Naive thymus-derived CD4-positive, alpha-beta T cell (primary cell): ENCODE measurements at regions not wholly inside any gene's neighbourhood (a gene's known extent, or its start where the extent isn't known, plus 50 kb on each side); places are given as distances from the start of the nearest gene placed in this dataset.

Experiments used
- ATAC-seq: fragments of 150-1000 bp; cut with Tn5 transposase; 2 replicates; pipeline ENCODE4 v1.10.0; 2021; ENCODE audit warnings: mild to moderate bottlenecking, moderate library complexity
- CTCF ChIA-PET: fragments of 350-600 bp; sonication (Branson Sonifier 250); formaldehyde crosslinking; loops from one replicate; lab custom pipeline; 2021; ENCODE audit warnings: antibody characterized with exemption; lab: Charles Lee
- POLR2A ChIA-PET: fragments of 350-600 bp; sonication (Branson Sonifier 250); formaldehyde crosslinking; loops from one replicate; lab custom pipeline; 2021; ENCODE audit warnings: antibody characterized with exemption, inconsistent platforms; lab: Charles Lee
- DNase-seq, 9 donors: peaks; one replicate each; pipeline versions ENCODE4 v3.0.0 to v3.0.0-alpha.2; 2020 to 2022; ENCODE audit warnings: mixed read lengths in 1 of 9
- H3K27ac ChIP-seq: one replicate; pipeline ENCODE4 v1.7.0; 2013; ENCODE audit warnings: mild to moderate bottlenecking, low read depth, low read length, moderate library complexity
- H3K27me3 ChIP-seq, 2 donors: one replicate each; pipeline ENCODE4 v1.7.0; 2013; ENCODE audit warnings: low read length in 2 of 2, mild to moderate bottlenecking in 2 of 2, moderate library complexity in 2 of 2; ENCODE audit not compliant: control insufficient read depth in 2 of 2, insufficient read depth in 2 of 2
- H3K36me3 ChIP-seq, 3 experiments: 1 replicate in 2 of 3; 2 replicates in 1 of 3; pipeline ENCODE4 v1.7.0; 2013; ENCODE audit warnings: low read length in 3 of 3, mild to moderate bottlenecking in 3 of 3, moderate library complexity in 1 of 3; ENCODE audit not compliant: insufficient read depth in 3 of 3, control insufficient read depth in 2 of 3
- H3K4me1 ChIP-seq, 2 donors: one replicate each; pipeline ENCODE4 v1.7.0; 2013; ENCODE audit warnings: low read length in 2 of 2, mild to moderate bottlenecking in 2 of 2, moderate library complexity in 1 of 2; ENCODE audit not compliant: control insufficient read depth in 2 of 2, insufficient read depth in 2 of 2
- H3K4me3 ChIP-seq: 2 replicates; pipeline ENCODE4 v1.7.0; 2013; ENCODE audit warnings: mild to moderate bottlenecking, low read length
- H3K9me3 ChIP-seq, 3 experiments: 1 replicate in 2 of 3; 2 replicates in 1 of 3; pipeline ENCODE4 v1.7.0; 2013; ENCODE audit warnings: low read length in 3 of 3; ENCODE audit not compliant: control insufficient read depth in 2 of 3
- H3K27ac Mint-ChIP-seq, 9 donors: one replicate each; pipeline ENCODE4 v1.8.0; 2020 to 2022; ENCODE audit warnings: mixed read lengths in 9 of 9, mild to moderate bottlenecking in 8 of 9, moderate library complexity in 5 of 9, inconsistent platforms in 2 of 9
- H3K27me3 Mint-ChIP-seq, 5 donors: one replicate each; pipeline ENCODE4 v1.8.0; 2021 to 2022; ENCODE audit warnings: mixed read lengths in 5 of 5, mild to moderate bottlenecking in 1 of 5
- H3K36me3 Mint-ChIP-seq, 5 donors: one replicate each; pipeline ENCODE4 v1.8.0; 2020 to 2022; ENCODE audit warnings: mixed read lengths in 5 of 5, mild to moderate bottlenecking in 3 of 5, inconsistent platforms in 1 of 5
- H3K4me1 Mint-ChIP-seq, 7 donors: one replicate each; pipeline ENCODE4 v1.8.0; 2020 to 2022; ENCODE audit warnings: mixed read lengths in 7 of 7, mild to moderate bottlenecking in 3 of 7, inconsistent platforms in 1 of 7
- H3K4me3 Mint-ChIP-seq, 10 donors: one replicate each; pipeline ENCODE4 v1.8.0; 2020 to 2022; ENCODE audit warnings: mild to moderate bottlenecking in 10 of 10, mixed read lengths in 10 of 10, moderate library complexity in 6 of 10, inconsistent platforms in 2 of 10
- H3K9me3 Mint-ChIP-seq, 11 donors: one replicate each; pipeline ENCODE4 v1.8.0; 2020 to 2022; ENCODE audit warnings: mixed read lengths in 11 of 11, mild to moderate bottlenecking in 4 of 11, inconsistent platforms in 1 of 11, moderate library complexity in 1 of 11
- intact Hi-C, 2 donors: fragments of 100-400 bp; cut with micrococcal nuclease; formaldehyde crosslinking; loops; one replicate each; pipeline ENCODE4 v1.15.1; 2023

DNA sequence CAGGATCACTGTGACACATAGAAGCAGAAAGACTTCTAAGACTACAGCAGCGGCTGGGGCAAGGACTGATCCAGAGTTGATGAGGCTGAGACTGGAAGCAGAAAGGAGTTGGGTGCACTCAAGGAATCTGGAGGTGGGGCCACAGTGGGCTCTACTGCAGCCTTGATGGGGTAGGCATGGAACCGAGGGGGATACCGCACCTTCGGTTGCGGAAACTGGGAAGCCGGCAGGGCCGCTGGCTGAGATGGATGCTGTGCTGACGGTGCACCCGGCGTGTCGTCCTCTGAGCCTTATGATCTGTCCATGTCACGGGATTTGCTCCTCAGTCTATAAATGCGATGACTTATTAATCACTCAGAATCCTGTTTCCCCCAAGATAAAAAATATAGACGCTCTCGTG lies 473.5 kb upstream of the MYT1L start:
- ChIA-PET CTCF (no interaction called here), POLR2A (no interaction called here)
- no peaks in the 10 kb centered on the region for H3K36me3 Mint-ChIP-seq
- no peak overlapping the region for H3K4me3 Mint-ChIP-seq
- peaks cover 0 to 23% (median 5%) of the 10 kb centered on the region in 5 donors for H3K27me3 Mint-ChIP-seq
- no peak overlapping the region for H3K27ac Mint-ChIP-seq
- no peaks in the 10 kb centered on the region for H3K4me1 ChIP-seq
- DNase-seq (no peak), ATAC-seq (no peak)
- no peaks in the 10 kb centered on the region for H3K27me3 ChIP-seq
- no peaks in the 10 kb centered on the region for H3K4me1 Mint-ChIP-seq
- intact Hi-C loops, result no loop called here
- no peaks in the 10 kb centered on the region for H3K36me3 ChIP-seq
- H3K4me3 ChIP-seq, result no peak overlapping the region
- no peaks in the 10 kb centered on the region for H3K9me3 ChIP-seq
- no peak overlapping the region for H3K27ac ChIP-seq
- H3K9me3 Mint-ChIP-seq, result peaks cover 0 to 11% (median 3%) of the 10 kb centered on the region in 11 donors

DNA sequence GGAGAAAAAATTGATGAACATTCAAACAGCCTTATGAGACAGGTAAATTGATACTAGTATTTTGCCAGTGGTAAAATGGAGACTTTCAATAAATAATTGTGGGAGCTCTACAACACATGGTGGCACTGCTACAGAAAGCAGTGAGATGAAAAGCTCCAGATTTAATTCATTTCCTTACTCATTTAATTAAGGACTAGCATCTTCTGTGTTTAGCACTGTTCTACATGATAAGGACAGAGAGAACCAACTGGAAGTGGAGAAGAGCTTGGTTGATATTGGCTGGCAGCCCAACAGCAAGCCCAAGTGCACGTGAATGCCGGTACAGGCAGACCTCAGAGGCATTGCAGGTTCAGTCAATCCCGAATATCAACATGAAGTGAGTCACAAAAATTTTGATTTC lies 470.4 kb upstream of the MYT1L start:
- Mint-ChIP-seq H3K27me3 (peaks cover 0 to 20% (median 8%) of the 10 kb centered on the region in 5 donors), H3K4me1 (no peaks in the 10 kb centered on the region), H3K36me3 (no peaks in the 10 kb centered on the region), H3K9me3 (peaks cover 0 to 11% (median 2%) of the 10 kb centered on the region in 11 donors), H3K4me3 (no peak overlapping the region), H3K27ac (no peak overlapping the region)
- Histone ChIP-seq H3K27ac (no peak overlapping the region), H3K4me3 (no peak overlapping the region), H3K9me3 (no peaks in the 10 kb centered on the region), H3K4me1 (no peaks in the 10 kb centered on the region), H3K36me3 (no peaks in the 10 kb centered on the region), H3K27me3 (no peaks in the 10 kb centered on the region)
- ATAC-seq (no peak), DNase-seq (no peak)
- CTCF ChIA-PET, result no interaction called here
- intact Hi-C loops, result no loop called here
- POLR2A ChIA-PET, result no interaction called here

DNA sequence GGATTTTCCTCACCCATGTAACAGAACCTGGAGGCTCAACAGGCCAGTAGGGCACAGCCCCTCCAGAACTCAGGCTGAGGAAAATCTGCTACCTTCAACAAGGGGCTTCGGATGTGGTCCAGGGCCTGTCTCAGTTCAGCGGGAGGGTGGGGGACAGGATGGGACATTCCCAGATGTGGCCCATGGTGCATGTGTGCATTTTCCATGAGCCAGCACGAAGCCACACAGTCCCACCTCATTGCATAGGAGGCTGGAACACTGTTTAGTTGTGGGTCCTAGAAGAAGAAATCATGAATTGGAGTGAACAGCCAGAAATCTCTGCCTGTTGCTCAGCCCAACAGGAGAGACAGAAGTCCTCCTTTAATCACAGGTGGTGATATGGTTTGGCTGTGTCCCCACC lies 469.6 kb upstream of the MYT1L start:
- no peak overlapping the region for H3K4me3 ChIP-seq
- no peaks in the 10 kb centered on the region for H3K36me3 Mint-ChIP-seq
- no peak overlapping the region for H3K4me3 Mint-ChIP-seq
- ChIA-PET CTCF (no interaction called here), POLR2A (no interaction called here)
- peaks cover 0 to 22% (median 6%) of the 10 kb centered on the region in 5 donors for H3K27me3 Mint-ChIP-seq
- H3K27ac Mint-ChIP-seq, result no peak overlapping the region
- no peaks in the 10 kb centered on the region for H3K36me3 ChIP-seq
- intact Hi-C loops, result no loop called here
- no peak overlapping the region for H3K27ac ChIP-seq
- DNase-seq (no peak), ATAC-seq (no peak)
- H3K4me1 ChIP-seq, result no peaks in the 10 kb centered on the region
- H3K9me3 ChIP-seq, result no peaks in the 10 kb centered on the region
- no peaks in the 10 kb centered on the region for H3K27me3 ChIP-seq
- H3K4me1 Mint-ChIP-seq, result no peaks in the 10 kb centered on the region
- H3K9me3 Mint-ChIP-seq, result peaks cover 0 to 11% (median 2%) of the 10 kb centered on the region in 11 donors

DNA sequence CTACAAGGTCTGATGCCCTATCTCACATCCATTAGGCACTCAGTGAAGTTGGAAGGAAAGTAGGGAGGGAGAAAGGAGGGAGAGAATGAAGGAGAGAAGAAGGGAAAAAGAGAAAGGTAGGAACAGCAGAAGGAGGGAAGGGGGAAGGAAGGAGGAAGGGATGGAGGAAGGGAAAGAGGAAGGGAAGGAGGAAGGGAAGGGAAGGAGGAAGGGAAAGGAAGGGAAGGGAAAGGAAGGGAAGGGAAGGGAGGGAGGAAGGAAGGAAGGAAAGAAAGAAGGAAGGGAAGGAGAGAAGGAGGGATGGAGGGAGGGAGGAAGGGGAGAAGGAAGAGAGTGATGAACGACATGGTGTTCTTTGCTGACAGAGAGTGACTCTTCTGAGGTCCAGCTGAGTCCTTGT lies 468.9 kb upstream of the MYT1L start:
- H3K4me1 ChIP-seq, result no peaks in the 10 kb centered on the region
- Mint-ChIP-seq H3K9me3 (peaks cover 0 to 11% (median 2%) of the 10 kb centered on the region in 11 donors), H3K4me1 (no peaks in the 10 kb centered on the region), H3K36me3 (no peaks in the 10 kb centered on the region), H3K27me3 (peaks cover 0 to 16% (median 4%) of the 10 kb centered on the region in 5 donors), H3K4me3 (no peak overlapping the region), H3K27ac (no peak overlapping the region)
- H3K36me3 ChIP-seq, result no peaks in the 10 kb centered on the region
- no peak overlapping the region for H3K27ac ChIP-seq
- H3K27me3 ChIP-seq, result no peaks in the 10 kb centered on the region
- CTCF ChIA-PET, result no interaction called here
- no peaks in the 10 kb centered on the region for H3K9me3 ChIP-seq
- intact Hi-C loops, result no loop called here
- POLR2A ChIA-PET, result no interaction called here
- H3K4me3 ChIP-seq, result no peak overlapping the region
- DNase-seq, result no peak
- ATAC-seq, result no peak

DNA sequence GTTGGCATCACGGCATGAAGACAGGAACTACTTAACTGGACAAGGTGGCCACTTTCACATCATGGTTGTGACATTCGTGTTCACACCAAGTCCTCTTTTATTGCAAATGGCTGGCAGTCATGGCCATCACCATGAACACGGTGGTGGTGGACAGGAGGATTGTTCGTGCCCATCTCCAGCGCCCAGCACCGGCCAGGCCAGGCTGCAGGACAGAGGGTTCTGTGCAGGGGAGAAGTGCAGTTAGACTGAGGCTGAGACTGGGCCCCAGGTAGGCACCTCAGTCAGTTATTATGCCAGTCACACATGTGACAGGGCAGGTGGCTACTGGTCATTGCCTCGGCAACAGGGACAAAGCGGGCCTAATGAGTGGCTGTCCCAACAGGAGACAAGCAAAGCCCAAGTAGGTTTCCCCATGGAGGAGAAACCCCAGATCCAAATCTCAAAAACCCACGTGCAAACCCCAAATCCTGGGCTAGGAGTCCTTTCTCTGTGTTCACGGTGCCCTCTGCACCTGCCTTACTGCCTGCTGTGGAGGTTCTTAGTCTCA lies 468.1 kb upstream of the MYT1L start:
- H3K4me3 Mint-ChIP-seq, result no peak overlapping the region
- Histone ChIP-seq H3K36me3 (no peaks in the 10 kb centered on the region), H3K27me3 (no peaks in the 10 kb centered on the region), H3K4me3 (no peak overlapping the region), H3K9me3 (no peaks in the 10 kb centered on the region), H3K27ac (no peak overlapping the region), H3K4me1 (no peaks in the 10 kb centered on the region)
- H3K9me3 Mint-ChIP-seq, result peaks cover 0 to 11% (median 2%) of the 10 kb centered on the region in 11 donors
- no peaks in the 10 kb centered on the region for H3K4me1 Mint-ChIP-seq
- no peaks in the 10 kb centered on the region for H3K36me3 Mint-ChIP-seq
- peaks cover 0 to 13% (median 4%) of the 10 kb centered on the region in 5 donors for H3K27me3 Mint-ChIP-seq
- ChIA-PET CTCF (no interaction called here), POLR2A (no interaction called here)
- ATAC-seq, result no peak
- DNase-seq, result no peak
- intact Hi-C loops, result no loop called here
- H3K27ac Mint-ChIP-seq, result no peak overlapping the region

DNA sequence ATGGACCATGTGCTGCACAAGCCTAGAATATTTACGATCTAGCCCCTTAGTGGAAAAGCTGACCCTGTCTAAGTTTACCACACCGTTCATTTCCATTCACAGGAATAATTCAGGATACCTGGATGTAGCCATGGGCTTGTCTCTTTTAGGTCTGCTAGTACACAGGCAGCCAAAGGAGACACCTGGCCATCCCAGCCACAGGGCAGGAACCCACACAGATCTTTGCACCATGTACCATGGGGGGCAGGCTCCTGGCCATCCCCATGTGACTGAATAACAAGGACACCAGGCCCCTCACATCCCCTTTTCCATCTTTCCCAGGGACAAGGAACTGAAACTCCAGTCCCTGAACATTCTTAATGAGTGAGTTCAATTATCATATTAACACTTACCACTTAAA lies 467.3 kb upstream of the MYT1L start:
- ATAC-seq (no peak), DNase-seq (no peak)
- ChIA-PET POLR2A (no interaction called here), CTCF (no interaction called here)
- Histone ChIP-seq H3K36me3 (no peaks in the 10 kb centered on the region), H3K4me1 (no peaks in the 10 kb centered on the region), H3K4me3 (no peak overlapping the region), H3K27ac (no peak overlapping the region), H3K27me3 (no peaks in the 10 kb centered on the region), H3K9me3 (no peaks in the 10 kb centered on the region)
- peaks cover 0 to 21% (median 4%) of the 10 kb centered on the region in 5 donors for H3K27me3 Mint-ChIP-seq
- intact Hi-C loops, result no loop called here
- no peak overlapping the region for H3K27ac Mint-ChIP-seq
- H3K9me3 Mint-ChIP-seq, result peaks cover 0 to 11% (median 2%) of the 10 kb centered on the region in 11 donors
- no peaks in the 10 kb centered on the region for H3K36me3 Mint-ChIP-seq
- no peak overlapping the region for H3K4me3 Mint-ChIP-seq
- no peaks in the 10 kb centered on the region for H3K4me1 Mint-ChIP-seq

DNA sequence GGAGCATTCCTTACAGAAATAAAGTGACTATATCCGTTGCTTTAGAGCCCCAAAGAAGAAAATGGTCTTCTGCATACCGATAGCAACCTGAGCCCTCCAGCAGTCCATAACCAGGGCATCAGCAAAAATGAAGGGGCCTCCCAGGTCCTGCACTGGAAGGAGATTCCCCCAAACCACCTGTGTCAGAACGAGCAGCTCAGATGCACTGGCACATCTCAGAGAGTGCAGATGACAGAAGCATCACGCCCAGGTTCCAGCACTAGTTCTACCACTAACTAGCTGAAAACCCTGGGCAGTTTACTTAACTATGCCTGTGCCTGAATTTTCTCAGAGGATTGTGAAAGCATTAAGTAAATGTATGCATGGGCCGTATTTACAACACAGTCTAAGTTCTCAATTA lies 466.7 kb upstream of the MYT1L start:
- DNase-seq, result no peak
- no peak for ATAC-seq
- intact Hi-C loops, result no loop called here
- CTCF ChIA-PET, result no interaction called here
- no peak overlapping the region for H3K4me3 ChIP-seq
- no peak overlapping the region for H3K27ac ChIP-seq
- Mint-ChIP-seq H3K4me1 (no peaks in the 10 kb centered on the region), H3K27ac (no peak overlapping the region), H3K9me3 (peaks cover 0 to 11% (median 2%) of the 10 kb centered on the region in 11 donors), H3K36me3 (no peaks in the 10 kb centered on the region), H3K27me3 (peaks cover 0 to 23% (median 6%) of the 10 kb centered on the region in 5 donors), H3K4me3 (no peak overlapping the region)
- POLR2A ChIA-PET, result no interaction called here
- no peaks in the 10 kb centered on the region for H3K36me3 ChIP-seq
- no peaks in the 10 kb centered on the region for H3K9me3 ChIP-seq
- no peaks in the 10 kb centered on the region for H3K4me1 ChIP-seq
- no peaks in the 10 kb centered on the region for H3K27me3 ChIP-seq
